ENCODE measurements at regions not wholly inside any gene's neighbourhood (a gene's known extent, or its start where the extent isn't known, plus 50 kb on each side); places are given as distances from the start of the nearest gene placed in this dataset.

DNA sequence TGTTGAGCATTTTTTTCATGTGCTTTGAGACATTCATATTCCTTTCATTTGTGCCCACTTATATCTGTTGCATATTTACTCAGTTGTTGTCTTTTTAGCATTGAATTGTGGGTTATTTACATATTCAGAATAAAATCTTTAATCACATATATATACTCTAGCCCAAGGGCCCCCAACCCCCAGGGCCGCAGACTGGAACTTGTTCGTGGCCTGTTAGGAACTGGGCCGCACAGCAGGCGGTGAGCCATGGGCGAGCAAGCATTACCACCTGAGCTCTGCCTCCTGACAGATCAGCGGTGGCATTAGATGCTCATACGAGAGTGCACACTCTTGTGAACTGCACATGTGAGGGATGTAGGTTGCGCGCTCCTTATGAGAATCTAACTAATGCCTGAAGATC is 480.6 kb downstream of the KCTD8 start:
- no peaks in the 10 kb centered on the region for H3K4me1 ChIP-seq (ENCODE audit: insufficient read depth, low read length, poor library complexity, severe bottlenecking)
- no peaks in the 10 kb centered on the region for H4K20me1 ChIP-seq (ENCODE audit: insufficient read depth, low read length)
- no peaks in the 10 kb centered on the region for H3K9me2 ChIP-seq (ENCODE audit: insufficient read depth, low read length)
- no TSS peak for BruUV-seq (replicated peaks)
- CTCF ChIA-PET (ENCODE audit: unreplicated experiment): no interaction called here
- H3K79me2 ChIP-seq (ENCODE audit: insufficient read depth, low read depth, low read length): no peaks in the 10 kb centered on the region
- POLR2A ChIA-PET: no interaction called here
- no peak overlapping the region for H2AFZ ChIP-seq (ENCODE audit: low read length)
- H3K27ac ChIP-seq (ENCODE audit: low read depth, low read length, poor library complexity, severe bottlenecking): no peak overlapping the region
- no peak for DNase-seq (ENCODE audit: low spot score)
- no peak overlapping the region for H3K4me3 ChIP-seq (ENCODE audit: low read depth, low read length, poor library complexity, severe bottlenecking)
- no peaks in the 10 kb centered on the region for H3K36me3 ChIP-seq (ENCODE audit: insufficient read depth, low read length)
- H3K9me3 ChIP-seq (ENCODE audit: low read length): no peaks in the 10 kb centered on the region
- no peak overlapping the region for H3K4me2 ChIP-seq (ENCODE audit: low read length)
- intact Hi-C loops (cut with micrococcal nuclease; ENCODE audit: unreplicated experiment): no loop called here
- TF ChIP-seq EZH2phosphoT487 (IDR thresholded peaks at IDR 0.05; ENCODE audit: borderline replicate concordance, low read depth, low read length): no peak
- TF ChIP-seq, protein P1, sequence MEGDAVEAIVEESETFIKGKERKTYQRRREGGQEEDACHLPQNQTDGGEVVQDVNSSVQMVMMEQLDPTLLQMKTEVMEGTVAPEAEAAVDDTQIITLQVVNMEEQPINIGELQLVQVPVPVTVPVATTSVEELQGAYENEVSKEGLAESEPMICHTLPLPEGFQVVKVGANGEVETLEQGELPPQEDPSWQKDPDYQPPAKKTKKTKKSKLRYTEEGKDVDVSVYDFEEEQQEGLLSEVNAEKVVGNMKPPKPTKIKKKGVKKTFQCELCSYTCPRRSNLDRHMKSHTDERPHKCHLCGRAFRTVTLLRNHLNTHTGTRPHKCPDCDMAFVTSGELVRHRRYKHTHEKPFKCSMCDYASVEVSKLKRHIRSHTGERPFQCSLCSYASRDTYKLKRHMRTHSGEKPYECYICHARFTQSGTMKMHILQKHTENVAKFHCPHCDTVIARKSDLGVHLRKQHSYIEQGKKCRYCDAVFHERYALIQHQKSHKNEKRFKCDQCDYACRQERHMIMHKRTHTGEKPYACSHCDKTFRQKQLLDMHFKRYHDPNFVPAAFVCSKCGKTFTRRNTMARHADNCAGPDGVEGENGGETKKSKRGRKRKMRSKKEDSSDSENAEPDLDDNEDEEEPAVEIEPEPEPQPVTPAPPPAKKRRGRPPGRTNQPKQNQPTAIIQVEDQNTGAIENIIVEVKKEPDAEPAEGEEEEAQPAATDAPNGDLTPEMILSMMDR (conservative IDR thresholded peaks at IDR 0.05; ENCODE audit: low read length): no peak

DNA sequence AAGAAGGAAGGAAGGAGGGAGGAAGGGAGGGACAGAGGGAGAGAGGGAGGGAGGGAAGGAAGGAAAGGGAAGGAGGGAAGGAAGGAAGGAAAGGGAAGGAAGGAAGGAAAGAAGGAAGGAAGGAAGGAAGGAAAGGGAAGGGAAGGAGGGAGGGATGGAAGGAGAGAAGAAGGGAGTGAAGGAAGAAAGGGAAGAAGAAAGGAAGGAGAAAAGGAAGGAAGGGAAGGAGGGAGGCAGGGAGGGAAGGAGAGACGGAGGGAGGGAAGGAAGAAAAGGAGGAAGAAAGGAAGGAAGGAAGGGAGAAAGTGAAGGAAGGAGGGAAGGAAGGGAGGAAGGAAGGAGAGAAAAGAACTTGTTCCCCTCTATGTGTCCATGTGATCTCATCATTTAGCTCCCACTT is 465.0 kb downstream of the KCTD8 start:
- no peak for DNase-seq (ENCODE audit: low spot score)
- intact Hi-C loops (cut with micrococcal nuclease; ENCODE audit: unreplicated experiment): no loop called here
- H3K9me2 ChIP-seq (ENCODE audit: insufficient read depth, low read length): no peaks in the 10 kb centered on the region
- no peaks in the 10 kb centered on the region for H3K4me1 ChIP-seq (ENCODE audit: insufficient read depth, low read length, poor library complexity, severe bottlenecking)
- H3K79me2 ChIP-seq (ENCODE audit: insufficient read depth, low read depth, low read length): no peaks in the 10 kb centered on the region
- ChIA-PET POLR2A (no interaction called here), CTCF (ENCODE audit: unreplicated experiment) (no interaction called here)
- TF ChIP-seq EZH2phosphoT487 (IDR thresholded peaks at IDR 0.05; ENCODE audit: borderline replicate concordance, low read depth, low read length): no peak
- TF ChIP-seq, protein P1 (conservative IDR thresholded peaks at IDR 0.05; ENCODE audit: low read length): no peak
- no peak overlapping the region for H2AFZ ChIP-seq (ENCODE audit: low read length)
- no peak overlapping the region for H3K27ac ChIP-seq (ENCODE audit: low read depth, low read length, poor library complexity, severe bottlenecking)
- no peak overlapping the region for H3K4me2 ChIP-seq (ENCODE audit: low read length)
- no peaks in the 10 kb centered on the region for H3K9me3 ChIP-seq (ENCODE audit: low read length)
- H3K4me3 ChIP-seq (ENCODE audit: low read depth, low read length, poor library complexity, severe bottlenecking): no peak overlapping the region
- no peaks in the 10 kb centered on the region for H4K20me1 ChIP-seq (ENCODE audit: insufficient read depth, low read length)
- no peaks in the 10 kb centered on the region for H3K36me3 ChIP-seq (ENCODE audit: insufficient read depth, low read length)
- BruUV-seq (replicated peaks): no TSS peak

DNA sequence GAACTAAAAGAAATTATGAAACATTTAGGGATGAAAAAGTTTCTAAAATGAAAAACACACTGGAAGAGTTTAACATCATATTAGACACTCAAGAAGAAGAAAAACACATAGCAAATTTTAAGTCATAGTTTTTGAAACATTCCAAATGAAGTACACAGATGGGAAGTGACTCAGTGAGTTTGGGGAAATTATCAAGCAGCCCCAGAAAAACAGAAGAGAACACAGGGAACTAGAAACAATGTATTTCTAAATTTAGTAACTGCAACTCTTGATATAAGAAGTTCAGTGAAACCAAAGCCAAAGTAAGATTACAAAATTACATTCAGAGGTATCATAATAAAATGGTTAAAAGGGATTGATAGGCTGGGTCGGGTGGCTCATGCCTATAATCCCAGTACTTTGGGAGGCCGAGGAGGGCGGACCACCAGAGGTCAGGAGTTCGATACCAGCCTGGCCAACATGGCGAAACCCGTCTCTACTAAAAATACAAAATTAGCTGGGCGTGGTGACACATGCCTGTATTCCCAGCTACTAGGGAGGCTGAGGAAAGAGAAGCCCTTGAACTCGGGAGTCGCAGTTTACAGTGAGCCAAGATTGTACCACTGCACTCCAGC is 461.2 kb downstream of the KCTD8 start:
- intact Hi-C loops (cut with micrococcal nuclease; ENCODE audit: unreplicated experiment): no loop called here
- no peaks in the 10 kb centered on the region for H4K20me1 ChIP-seq (ENCODE audit: insufficient read depth, low read length)
- H3K4me1 ChIP-seq (ENCODE audit: insufficient read depth, low read length, poor library complexity, severe bottlenecking): no peaks in the 10 kb centered on the region
- POLR2A ChIA-PET: interaction anchor here (0.6 kb wide), 1 partner anchor 750 kb away, joined by 3 read pairs; no protein-coding TSS in a partner anchor
- DNase-seq (ENCODE audit: low spot score): no peak
- no peak overlapping the region for H3K4me3 ChIP-seq (ENCODE audit: low read depth, low read length, poor library complexity, severe bottlenecking)
- no peaks in the 10 kb centered on the region for H3K9me3 ChIP-seq (ENCODE audit: low read length)
- H3K79me2 ChIP-seq (ENCODE audit: insufficient read depth, low read depth, low read length): no peaks in the 10 kb centered on the region
- H3K36me3 ChIP-seq (ENCODE audit: insufficient read depth, low read length): no peaks in the 10 kb centered on the region
- no peak overlapping the region for H2AFZ ChIP-seq (ENCODE audit: low read length)
- no peak overlapping the region for H3K27ac ChIP-seq (ENCODE audit: low read depth, low read length, poor library complexity, severe bottlenecking)
- H3K4me2 ChIP-seq (ENCODE audit: low read length): no peak overlapping the region
- BruUV-seq (replicated peaks): no TSS peak
- TF ChIP-seq, protein P1 (conservative IDR thresholded peaks at IDR 0.05; ENCODE audit: low read length): no peak
- no peak for TF ChIP-seq EZH2phosphoT487 (IDR thresholded peaks at IDR 0.05; ENCODE audit: borderline replicate concordance, low read depth, low read length)
- CTCF ChIA-PET (ENCODE audit: unreplicated experiment): no interaction called here
- no peaks in the 10 kb centered on the region for H3K9me2 ChIP-seq (ENCODE audit: insufficient read depth, low read length)
